ENCODE measurements at regions not wholly inside any gene's neighbourhood (a gene's known extent, or its start where the extent isn't known, plus 50 kb on each side); places are given as distances from the start of the nearest gene placed in this dataset.

- H3K4me2 ChIP-seq (ENCODE audit: insufficient read depth in 1 of 2, low read depth in 2 of 2, low read length in 2 of 2): no peak overlapping the region
- no peaks in the 10 kb centered on the region for H3K79me2 ChIP-seq (ENCODE audit: control insufficient read depth in 1 of 2, insufficient read depth in 2 of 2, low read length in 2 of 2)
- no peak overlapping the region for H3K4me3 ChIP-seq (ENCODE audit: extremely low read depth in 1 of 4, insufficient read depth in 2 of 4, low read depth in 3 of 4, low read length in 4 of 4)
- H2BK12ac ChIP-seq (ENCODE audit: low read depth, low read length): no peak overlapping the region
- H3K56ac ChIP-seq (replicated peaks; ENCODE audit: insufficient read length, low read depth, low read length): no peak overlapping the region
- H2BK15ac ChIP-seq (ENCODE audit: low read length): no peak overlapping the region
- H3K14ac ChIP-seq (ENCODE audit: insufficient read length): no peak overlapping the region
- no peak overlapping the region for H2AK5ac ChIP-seq (ENCODE audit: low read depth, low read length)
- H4K91ac ChIP-seq (replicated peaks; ENCODE audit: insufficient read length, low read length): no peak overlapping the region
- 89% methylated on average over 6 of the region's 6 CpGs; no CpG with 5 or more reads in 1 of the 2 experiments for WGBS, 2 experiments (ENCODE audit: extremely low coverage in 1 of 2, insufficient coverage in 1 of 2, insufficient read length in 1 of 2, insufficient replicate concordance in 2 of 2, low coverage in 1 of 2, low lambda C conversion rate in 2 of 2, missing lambda C conversion rate in 1 of 2)
- no peak overlapping the region for H2BK120ac ChIP-seq (replicated peaks; ENCODE audit: low read depth, low read length)
- FAIRE-seq (no peak), DNase-seq (ENCODE audit: low read depth in 1 of 2, low spot score in 2 of 2) (no peak)
- no peaks in the 10 kb centered on the region for H3K23me2 ChIP-seq (ENCODE audit: low read depth, low read length)
- H3K27ac ChIP-seq (ENCODE audit: low read depth, low read length): no peak overlapping the region
- H3K27me3 ChIP-seq (replicated peaks in 1 of 4; ENCODE audit: control insufficient read depth in 3 of 4, extremely low read depth in 1 of 4, insufficient read depth in 3 of 4, low read length in 3 of 4): no peaks in the 10 kb centered on the region
- H3K9me3 ChIP-seq (ENCODE audit: insufficient read depth in 2 of 2, low read depth in 1 of 2, low read length in 1 of 2): no peaks in the 10 kb centered on the region
- no peak overlapping the region for H2BK20ac ChIP-seq (ENCODE audit: low read length)
- H3K4ac ChIP-seq (replicated peaks; ENCODE audit: insufficient read length, low read depth, low read length): no peak overlapping the region
- H2AFZ ChIP-seq (ENCODE audit: low read length): no peak overlapping the region
- no peak overlapping the region for H4K5ac ChIP-seq (ENCODE audit: insufficient read length, low read depth, low read length)
- H3K4me1 ChIP-seq (replicated peaks in 1 of 4; ENCODE audit: control insufficient read depth in 3 of 4, insufficient read depth in 4 of 4, low read length in 3 of 4): no peaks in the 10 kb centered on the region
- no peaks in the 10 kb centered on the region for H3K79me1 ChIP-seq (ENCODE audit: low read depth, low read length)
- no peaks in the 10 kb centered on the region for H3K36me3 ChIP-seq (ENCODE audit: control insufficient read depth in 2 of 4, insufficient read depth in 4 of 4, low read length in 3 of 4)
- CTCF ChIA-PET (ENCODE audit: partially characterized antibody): no interaction called here
- no peak overlapping the region for H2BK5ac ChIP-seq (ENCODE audit: low read depth, low read length)
- no peak overlapping the region for H3K18ac ChIP-seq (ENCODE audit: extremely low read depth, low read length)
- no peak overlapping the region for H4K8ac ChIP-seq (ENCODE audit: extremely low read depth, insufficient read depth, low read length)
- no peak overlapping the region for H3K9ac ChIP-seq (replicated peaks in 1 of 4; ENCODE audit: extremely low read depth in 1 of 4, low read depth in 3 of 4, low read length in 3 of 4)
- H3K23ac ChIP-seq (ENCODE audit: insufficient read length): no peak overlapping the region
- no peaks in the 10 kb centered on the region for H4K20me1 ChIP-seq (replicated peaks in 1 of 2; ENCODE audit: control insufficient read depth in 1 of 2, insufficient read depth in 2 of 2, low read length in 2 of 2)
- POLR2A ChIA-PET (ENCODE audit: partially characterized antibody): no interaction called here
- TF ChIP-seq TCF12 (IDR thresholded peaks at IDR 0.05; ENCODE audit: low read depth, low read length) (no peak), ASH2L (IDR thresholded peaks at IDR 0.05; ENCODE audit: low read length) (no peak), NRF1 (IDR thresholded peaks at IDR 0.05; ENCODE audit: low read depth, low read length) (no peak), NANOG (IDR thresholded peaks at IDR 0.05; ENCODE audit: insufficient read depth, low read depth, low read length, poor library complexity, severe bottlenecking) (no peak), SUZ12 (IDR thresholded peaks at IDR 0.05; ENCODE audit: low read length) (no peak), RXRA (IDR thresholded peaks at IDR 0.05; ENCODE audit: insufficient read depth, low read depth, low read length) (no peak), SRF (IDR thresholded peaks at IDR 0.05; ENCODE audit: low read depth, low read length) (no peak), BRCA1 (IDR thresholded peaks at IDR 0.05; ENCODE audit: low read depth, low read length) (no peak), HDAC6 (IDR thresholded peaks at IDR 0.05; ENCODE audit: low read depth, low read length) (no peak), GABPA (IDR thresholded peaks at IDR 0.05; ENCODE audit: borderline replicate concordance, insufficient read depth, low read length) (no peak), EZH2 (IDR thresholded peaks at IDR 0.05; ENCODE audit: low read depth, low read length, severe bottlenecking) (no peak), MAFK (IDR thresholded peaks at IDR 0.05; ENCODE audit: low read depth, low read length) (no peak), ATF2 (IDR thresholded peaks at IDR 0.05; ENCODE audit: low read length) (no peak)
These were observed 1306.0 kb upstream of the SLC10A2 start for GRCh38 chr13:104372095-104372655.
